Heart left ventricle (tissue), 13 donors: ENCODE measurements at regions not wholly inside any gene's neighbourhood (a gene's known extent, or its start where the extent isn't known, plus 50 kb on each side); places are given as distances from the start of the nearest gene placed in this dataset.

Source experiments
- POLR2A ChIP-seq, 2 donors: fragments of 450-650 bp; IDR thresholded peaks; one replicate each; pipeline ENCODE4 v1.6.1; 2017; ENCODE audit warnings: antibody characterized with exemption in 2 of 2, mild to moderate bottlenecking in 2 of 2, moderate library complexity in 2 of 2
- TF ChIP-seq, protein P1 (sequence below), 12 donors: fragments of 200-600 bp; sonication (generic) in 4 of 12; IDR thresholded peaks; one replicate each; pipeline versions ENCODE4 v1.5.0 to v1.8.0; 2018 to 2022; ENCODE audit warnings: antibody characterized with exemption in 12 of 12, mild to moderate bottlenecking in 5 of 12
- donor health status: ischemic (EF 13 %, LVEDD 7.1; RV severe dilation, severe dysfunction).
- donor health status: DM: no; HTN: yes; CAD: no.
- donor health status: DM: no; HTN: no; CAD: no.
- donor health status: ischemic (EF 25% LVEDD 6.9; RV normal size, moderate dysfunction).
- donor health status: ischemic (EF 25% LVEDD 5.7; RV mildly dilated, moderate dysfunction).
- donor health status: ischemic (EF 35%, LVEDD 5.7; RV mildly dilated, moderate dysfunction).
- donor health status: nonischemic (EF 11% LVEDD 7.7; RV severe dilation, severe dysfunction).
- donor health status: DM: yes; HTN: yes; CAD: no.
- donor health status: PGD.
- donor health status: ischemic (EF 29% LVEDD 5.4; RV normal size, mild dysfunction).
- donor health status: nonischemic (EF 23%, LVEDD 6.1; RV moderate dilation, normal function).

DNA sequence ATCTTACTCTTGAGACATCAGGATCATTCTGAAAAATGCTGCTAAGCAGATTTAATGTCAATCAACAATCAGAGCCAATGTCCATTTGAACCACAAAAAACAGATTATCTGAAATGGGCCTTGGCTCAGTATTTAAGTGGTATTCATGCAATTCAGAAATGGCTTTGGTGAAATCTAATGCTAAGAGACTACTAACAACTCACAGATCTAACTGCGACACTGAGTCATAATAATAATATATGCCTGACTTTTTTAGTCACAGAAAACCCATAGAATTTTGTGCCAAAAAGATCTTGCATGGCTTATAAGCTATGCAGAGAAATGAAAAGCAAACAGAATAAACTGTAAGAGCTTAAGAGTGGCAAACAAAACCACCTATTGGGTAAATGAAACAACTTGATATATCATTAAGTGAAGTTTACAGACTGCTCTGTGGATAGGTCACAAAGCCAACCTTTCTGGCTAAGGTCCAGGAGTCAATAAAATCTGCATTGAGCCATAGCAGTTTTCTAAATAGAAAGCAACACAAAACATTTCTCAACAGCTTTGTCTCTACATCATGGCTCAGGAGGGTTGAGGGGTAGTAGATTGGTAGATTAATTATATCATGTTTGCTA, 234.3 kb downstream of the LRATD1 start:
- TF ChIP-seq POLR2A (IDR thresholded peaks at IDR 0.05) = no peak
- TF ChIP-seq, protein P1, sequence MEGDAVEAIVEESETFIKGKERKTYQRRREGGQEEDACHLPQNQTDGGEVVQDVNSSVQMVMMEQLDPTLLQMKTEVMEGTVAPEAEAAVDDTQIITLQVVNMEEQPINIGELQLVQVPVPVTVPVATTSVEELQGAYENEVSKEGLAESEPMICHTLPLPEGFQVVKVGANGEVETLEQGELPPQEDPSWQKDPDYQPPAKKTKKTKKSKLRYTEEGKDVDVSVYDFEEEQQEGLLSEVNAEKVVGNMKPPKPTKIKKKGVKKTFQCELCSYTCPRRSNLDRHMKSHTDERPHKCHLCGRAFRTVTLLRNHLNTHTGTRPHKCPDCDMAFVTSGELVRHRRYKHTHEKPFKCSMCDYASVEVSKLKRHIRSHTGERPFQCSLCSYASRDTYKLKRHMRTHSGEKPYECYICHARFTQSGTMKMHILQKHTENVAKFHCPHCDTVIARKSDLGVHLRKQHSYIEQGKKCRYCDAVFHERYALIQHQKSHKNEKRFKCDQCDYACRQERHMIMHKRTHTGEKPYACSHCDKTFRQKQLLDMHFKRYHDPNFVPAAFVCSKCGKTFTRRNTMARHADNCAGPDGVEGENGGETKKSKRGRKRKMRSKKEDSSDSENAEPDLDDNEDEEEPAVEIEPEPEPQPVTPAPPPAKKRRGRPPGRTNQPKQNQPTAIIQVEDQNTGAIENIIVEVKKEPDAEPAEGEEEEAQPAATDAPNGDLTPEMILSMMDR (IDR thresholded peaks at IDR 0.05) = no peak
